ENCODE measurements at regions not wholly inside any gene's neighbourhood (a gene's known extent, or its start where the extent isn't known, plus 50 kb on each side); places are given as distances from the start of the nearest gene placed in this dataset.

- no peak for TF ChIP-seq CTCF (conservative IDR thresholded peaks at IDR 0.05; ENCODE audit: low read length)
- TF ChIP-seq EZH2phosphoT487 (IDR thresholded peaks at IDR 0.05; ENCODE audit: borderline replicate concordance): no peak
Measured at GRCh38 chr5:52497133-52497693, 290.5 kb upstream of the ITGA1 start.

Measured in Loucy (cell line).